Activated CD8-positive, alpha-beta T cell treated with anti-CD3 and anti-CD28 coated beads for 36 hours (primary cell): ENCODE measurements at regions not wholly inside any gene's neighbourhood (a gene's known extent, or its start where the extent isn't known, plus 50 kb on each side); places are given as distances from the start of the nearest gene placed in this dataset.

Experiments
- ATAC-seq: fragments of 200-7000 bp; cut with Tn5 transposase; one replicate; pipeline ENCODE4 v1.10.0; 2021; ENCODE audit warnings: mild to moderate bottlenecking, moderate library complexity
- CTCF ChIA-PET: fragments of 350-600 bp; sonication (Branson Sonifier 250); formaldehyde crosslinking; loops from one replicate; lab custom pipeline; 2021; ENCODE audit warnings: antibody characterized with exemption; lab: Charles Lee
- POLR2A ChIA-PET: fragments of 350-600 bp; sonication (Branson Sonifier 250); formaldehyde crosslinking; loops from one replicate; lab custom pipeline; 2021; ENCODE audit warnings: antibody characterized with exemption; lab: Charles Lee
- DNase-seq: peaks from one replicate; pipeline ENCODE4 v3.0.0-alpha.2; 2020
- H3K27ac Mint-ChIP-seq: one replicate; pipeline ENCODE4 v1.8.0; 2021; ENCODE audit warnings: mild to moderate bottlenecking, mixed read lengths
- H3K27me3 Mint-ChIP-seq: one replicate; pipeline ENCODE4 v1.8.0; 2021; ENCODE audit warnings: mixed read lengths
- H3K36me3 Mint-ChIP-seq: one replicate; pipeline ENCODE4 v1.8.0; 2021; ENCODE audit warnings: low read depth, mixed read lengths
- H3K4me1 Mint-ChIP-seq: one replicate; pipeline ENCODE4 v1.8.0; 2021; ENCODE audit warnings: low read depth, mixed read lengths
- H3K4me3 Mint-ChIP-seq: one replicate; pipeline ENCODE4 v1.8.0; 2021; ENCODE audit warnings: mild to moderate bottlenecking, moderate library complexity, mixed read lengths
- H3K9me3 Mint-ChIP-seq: one replicate; pipeline ENCODE4 v1.8.0; 2021; ENCODE audit warnings: mixed read lengths
- intact Hi-C: fragments of 100-400 bp; cut with micrococcal nuclease; formaldehyde crosslinking; loops from one replicate; pipeline ENCODE4 v1.10.0; 2022
- TF ChIP-seq, protein P1 (sequence below): fragments of 200-600 bp; IDR thresholded peaks from one replicate; pipeline ENCODE4 v1.8.0; 2022; ENCODE audit warnings: antibody characterized with exemption, mild to moderate bottlenecking

DNA sequence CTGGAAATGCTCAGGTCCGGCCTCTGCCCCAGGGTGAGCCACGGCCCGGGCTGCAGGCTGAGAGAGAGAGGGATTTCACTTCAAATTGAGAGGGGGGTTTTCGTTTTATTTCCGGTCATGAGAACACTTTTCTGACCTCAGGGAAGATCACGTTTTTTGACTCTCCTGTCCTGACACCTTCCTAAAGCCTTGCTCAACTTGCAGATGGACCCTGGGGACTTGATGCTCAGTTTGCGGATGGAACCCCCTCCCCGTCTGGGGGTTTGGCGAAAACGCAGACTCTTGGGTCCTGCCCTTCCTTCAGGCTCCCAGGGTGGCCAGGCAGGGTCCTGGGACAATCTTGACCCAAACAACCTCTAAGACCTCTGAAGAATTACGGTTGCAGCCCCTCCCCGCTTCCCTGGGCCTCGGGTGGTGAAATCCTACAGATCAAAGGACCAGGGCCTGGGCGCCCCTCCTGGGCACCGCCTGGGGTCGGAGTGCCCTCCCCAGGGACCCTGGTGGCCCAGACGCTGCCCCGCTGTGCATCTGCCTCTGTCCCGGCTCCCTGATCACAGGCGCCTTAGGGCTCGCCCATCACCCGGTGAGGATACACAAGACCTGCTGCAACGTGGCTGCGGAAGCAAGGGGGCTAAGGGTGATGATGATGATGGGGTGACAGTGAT is 148.2 kb downstream of the ERMARD start:
- intact Hi-C loops = no loop called here
- H3K4me1 Mint-ChIP-seq = no peaks in the 10 kb centered on the region
- ChIA-PET POLR2A (no interaction called here), CTCF (no interaction called here)
- H3K9me3 Mint-ChIP-seq = no peaks in the 10 kb centered on the region
- H3K36me3 Mint-ChIP-seq = no peaks in the 10 kb centered on the region
- TF ChIP-seq, protein P1, sequence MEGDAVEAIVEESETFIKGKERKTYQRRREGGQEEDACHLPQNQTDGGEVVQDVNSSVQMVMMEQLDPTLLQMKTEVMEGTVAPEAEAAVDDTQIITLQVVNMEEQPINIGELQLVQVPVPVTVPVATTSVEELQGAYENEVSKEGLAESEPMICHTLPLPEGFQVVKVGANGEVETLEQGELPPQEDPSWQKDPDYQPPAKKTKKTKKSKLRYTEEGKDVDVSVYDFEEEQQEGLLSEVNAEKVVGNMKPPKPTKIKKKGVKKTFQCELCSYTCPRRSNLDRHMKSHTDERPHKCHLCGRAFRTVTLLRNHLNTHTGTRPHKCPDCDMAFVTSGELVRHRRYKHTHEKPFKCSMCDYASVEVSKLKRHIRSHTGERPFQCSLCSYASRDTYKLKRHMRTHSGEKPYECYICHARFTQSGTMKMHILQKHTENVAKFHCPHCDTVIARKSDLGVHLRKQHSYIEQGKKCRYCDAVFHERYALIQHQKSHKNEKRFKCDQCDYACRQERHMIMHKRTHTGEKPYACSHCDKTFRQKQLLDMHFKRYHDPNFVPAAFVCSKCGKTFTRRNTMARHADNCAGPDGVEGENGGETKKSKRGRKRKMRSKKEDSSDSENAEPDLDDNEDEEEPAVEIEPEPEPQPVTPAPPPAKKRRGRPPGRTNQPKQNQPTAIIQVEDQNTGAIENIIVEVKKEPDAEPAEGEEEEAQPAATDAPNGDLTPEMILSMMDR = no peak
- no peak for ATAC-seq
- no peak for DNase-seq
- peaks cover 1% of the 10 kb centered on the region for H3K27me3 Mint-ChIP-seq
- no peak overlapping the region for H3K4me3 Mint-ChIP-seq
- no peak overlapping the region for H3K27ac Mint-ChIP-seq

GRCh38 chr6:169898788-169899480 is 147.5 kb downstream of the ERMARD start:
- DNase-seq = no peak
- TF ChIP-seq, protein P1 = no peak
- H3K27ac Mint-ChIP-seq = no peak overlapping the region
- intact Hi-C loops = no loop called here
- H3K9me3 Mint-ChIP-seq = no peaks in the 10 kb centered on the region
- H3K4me3 Mint-ChIP-seq = no peak overlapping the region
- H3K4me1 Mint-ChIP-seq = no peaks in the 10 kb centered on the region
- no peaks in the 10 kb centered on the region for H3K36me3 Mint-ChIP-seq
- POLR2A ChIA-PET = no interaction called here
- peaks cover 1% of the 10 kb centered on the region for H3K27me3 Mint-ChIP-seq
- CTCF ChIA-PET = no interaction called here
- ATAC-seq = no peak

GRCh38 chr6:169897601-169898358 is 146.4 kb downstream of the ERMARD start:
- no peak overlapping the region for H3K4me3 Mint-ChIP-seq
- CTCF ChIA-PET = interaction anchor here (1.4 kb wide), 1 partner anchor 66 kb away, joined by 3 read pairs; no protein-coding TSS in a partner anchor
- TF ChIP-seq, protein P1 = no peak
- no peak overlapping the region for H3K27ac Mint-ChIP-seq
- H3K9me3 Mint-ChIP-seq = no peaks in the 10 kb centered on the region
- no peaks in the 10 kb centered on the region for H3K36me3 Mint-ChIP-seq
- intact Hi-C loops = no loop called here
- ATAC-seq (no peak), DNase-seq (no peak)
- H3K4me1 Mint-ChIP-seq = no peaks in the 10 kb centered on the region
- POLR2A ChIA-PET = no interaction called here
- H3K27me3 Mint-ChIP-seq = peaks cover 1% of the 10 kb centered on the region

DNA sequence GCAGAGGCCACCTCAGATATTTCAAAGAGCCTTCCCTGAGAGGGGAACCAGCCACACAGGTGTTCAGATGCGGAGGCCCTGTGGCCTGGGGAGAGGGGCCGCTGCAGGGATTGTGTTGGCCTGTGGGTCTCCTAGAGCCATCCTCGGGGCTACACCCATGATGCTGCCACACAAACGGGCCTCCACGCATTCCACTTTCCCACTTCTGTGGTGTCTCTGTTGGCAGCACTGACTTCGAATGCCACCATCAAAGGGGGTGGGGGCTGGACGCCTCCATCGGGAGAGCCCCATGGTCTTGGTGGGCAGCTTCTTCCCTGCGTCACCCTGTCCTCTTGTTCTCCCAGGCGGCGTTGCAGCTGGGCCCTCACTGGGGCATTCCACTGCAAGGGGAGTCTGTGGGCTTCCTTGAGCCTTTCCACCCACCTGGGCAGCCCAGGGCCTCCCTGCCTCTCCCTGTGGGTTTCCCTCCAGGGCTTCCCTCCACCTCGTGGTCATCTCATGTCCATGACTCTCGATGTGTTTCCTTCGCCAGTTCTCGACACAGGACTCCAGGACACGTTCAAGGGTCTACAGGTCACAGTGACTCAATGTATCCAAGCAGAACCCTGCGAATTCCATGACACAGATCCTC is 145.5 kb downstream of the ERMARD start:
- Mint-ChIP-seq H3K27me3 (peaks cover 1% of the 10 kb centered on the region), H3K4me1 (no peaks in the 10 kb centered on the region), H3K9me3 (no peaks in the 10 kb centered on the region), H3K36me3 (no peaks in the 10 kb centered on the region), H3K27ac (no peak overlapping the region), H3K4me3 (no peak overlapping the region)
- no peak for DNase-seq
- intact Hi-C loops = no loop called here
- no peak for ATAC-seq
- POLR2A ChIA-PET = no interaction called here
- TF ChIP-seq, protein P1 = no peak
- CTCF ChIA-PET = interaction anchor here (1.4 kb wide), 1 partner anchor 65 kb away, joined by 3 read pairs; no protein-coding TSS in a partner anchor
